ENCODE measurements at regions not wholly inside any gene's neighbourhood (a gene's known extent, or its start where the extent isn't known, plus 50 kb on each side); places are given as distances from the start of the nearest gene placed in this dataset.
"Not testable (repeated sequence)": the region's sequence is repeated elsewhere in the genome, so short reads cannot be mapped to it uniquely, and the experiment has no call there.

- no peak overlapping the region for H3K27ac ChIP-seq
- no peaks in the 10 kb centered on the region for H3K4me1 ChIP-seq (ENCODE audit: low read depth)
- DNase-seq (ENCODE audit: low read depth in 1 of 2, low spot score in 1 of 2): no peak
- no peak overlapping the region for H3K4me3 ChIP-seq
- H3K9me3 ChIP-seq (ENCODE audit: low read depth): no peaks in the 10 kb centered on the region
- TF ChIP-seq CTCF (IDR thresholded peaks at IDR 0.05; ENCODE audit: low read depth, low read length): no peak
- H3K36me3 ChIP-seq: no peaks in the 10 kb centered on the region
- H3K27me3 ChIP-seq: no peaks in the 10 kb centered on the region
Observed at GRCh38 chr7:25050223-25050622, 70.2 kb upstream of the OSBPL3 start.

GRCh38 chr7:25048444-25048834 is 68.5 kb upstream of the OSBPL3 start:
- no peaks in the 10 kb centered on the region for H3K4me1 ChIP-seq (ENCODE audit: low read depth)
- no peak for TF ChIP-seq CTCF (IDR thresholded peaks at IDR 0.05; ENCODE audit: low read depth, low read length)
- no peak for DNase-seq (ENCODE audit: low read depth in 1 of 2, low spot score in 1 of 2)
- H3K4me3 ChIP-seq: no peak overlapping the region
- H3K27me3 ChIP-seq: no peaks in the 10 kb centered on the region
- no peak overlapping the region for H3K27ac ChIP-seq
- no peaks in the 10 kb centered on the region for H3K9me3 ChIP-seq (ENCODE audit: low read depth)
- H3K36me3 ChIP-seq: no peaks in the 10 kb centered on the region

- DNase-seq (ENCODE audit: low read depth in 1 of 2, low spot score in 1 of 2): not testable (repeated sequence)
Observed at GRCh38 chr7:25047571-25048443, 67.8 kb upstream of the OSBPL3 start.

GRCh38 chr7:25037325-25037724 is 57.3 kb upstream of the OSBPL3 start:
- H3K27ac ChIP-seq: no peak overlapping the region
- TF ChIP-seq CTCF (IDR thresholded peaks at IDR 0.05; ENCODE audit: low read depth, low read length): no peak

More at GRCh38 chr7:25047571-25048443, 67.8 kb upstream of the OSBPL3 start:
- not testable (repeated sequence) for H3K36me3 ChIP-seq; H3K4me1 ChIP-seq (ENCODE audit: low read depth); H3K4me3 ChIP-seq; H3K27me3 ChIP-seq; H3K9me3 ChIP-seq (ENCODE audit: low read depth); H3K27ac ChIP-seq

GRCh38 chr7:25035274-25035673 is 55.3 kb upstream of the OSBPL3 start:
- no peak overlapping the region for H3K27ac ChIP-seq
- DNase-seq (ENCODE audit: low read depth in 1 of 2, low spot score in 1 of 2): no peak
- no peak overlapping the region for H3K4me3 ChIP-seq
- H3K27me3 ChIP-seq: no peaks in the 10 kb centered on the region
- no peaks in the 10 kb centered on the region for H3K9me3 ChIP-seq (ENCODE audit: low read depth)
- H3K4me1 ChIP-seq (ENCODE audit: low read depth): peaks cover 4% of the 10 kb centered on the region
- H3K36me3 ChIP-seq: no peaks in the 10 kb centered on the region
- no peak for TF ChIP-seq CTCF (IDR thresholded peaks at IDR 0.05; ENCODE audit: low read depth, low read length)

More at GRCh38 chr7:25037325-25037724, 57.3 kb upstream of the OSBPL3 start:
- Histone ChIP-seq H3K9me3 (ENCODE audit: low read depth) (no peaks in the 10 kb centered on the region), H3K4me3 (no peak overlapping the region), H3K4me1 (ENCODE audit: low read depth) (no peaks in the 10 kb centered on the region), H3K27me3 (no peaks in the 10 kb centered on the region), H3K36me3 (no peaks in the 10 kb centered on the region)
- DNase-seq (ENCODE audit: low read depth in 1 of 2, low spot score in 1 of 2): peak in 1 of 2 donors; percentile 33

- no peak for TF ChIP-seq CTCF (IDR thresholded peaks at IDR 0.05; ENCODE audit: low read depth, low read length)
- Histone ChIP-seq H3K4me3 (no peak overlapping the region), H3K4me1 (ENCODE audit: low read depth) (peaks cover 13% of the 10 kb centered on the region), H3K9me3 (ENCODE audit: low read depth) (no peaks in the 10 kb centered on the region), H3K27me3 (no peaks in the 10 kb centered on the region), H3K36me3 (no peaks in the 10 kb centered on the region), H3K27ac (no peak overlapping the region)
- DNase-seq (ENCODE audit: low read depth in 1 of 2, low spot score in 1 of 2): no peak
Observed at GRCh38 chr7:25034136-25034535, 54.2 kb upstream of the OSBPL3 start.
